ENCODE measurements at regions not wholly inside any gene's neighbourhood (a gene's known extent, or its start where the extent isn't known, plus 50 kb on each side); places are given as distances from the start of the nearest gene placed in this dataset.
"Not testable (repeated sequence)": the region's sequence is repeated elsewhere in the genome, so short reads cannot be mapped to it uniquely, and the experiment has no call there.

GRCh38 chr2:131264034-131264433 lies 54.7 kb downstream of the POTEE start:
- not testable (repeated sequence) for H2BK5ac ChIP-seq (ENCODE audit: insufficient read length, low read length); H3K4me1 Mint-ChIP-seq
- WGBS (ENCODE audit: extremely low coverage, insufficient read length, low lambda C conversion rate), result no CpG with 5 or more reads among the region's 20 CpGs

More at GRCh38 chr2:131264034-131264433, 54.7 kb downstream of the POTEE start:
- not testable (repeated sequence) for H4K5ac ChIP-seq (ENCODE audit: insufficient read length, low read depth, low read length); H2AFZ ChIP-seq (ENCODE audit: low read length); H3K56ac ChIP-seq (ENCODE audit: insufficient read length, low read depth, low read length); H3K9ac ChIP-seq (ENCODE audit: extremely low read depth, insufficient read length, low read length); H4K91ac ChIP-seq (ENCODE audit: insufficient read length, low read depth, low read length); H3K23me2 ChIP-seq (ENCODE audit: insufficient read length, low read depth, low read length, poor library complexity, severe bottlenecking); H3K36me3 Mint-ChIP-seq (ENCODE audit: insufficient read depth in 1 of 3, low read depth in 3 of 3); H3K79me2 ChIP-seq (ENCODE audit: insufficient read depth, low read length); H3K14ac ChIP-seq (ENCODE audit: insufficient read depth, low read length); H3K4me2 ChIP-seq (ENCODE audit: insufficient read depth, insufficient read length, low read length); H2AK5ac ChIP-seq (ENCODE audit: insufficient read length, low read length); H3K23ac ChIP-seq (ENCODE audit: insufficient read length, low read depth, low read length); H3K9me3 Mint-ChIP-seq; H3K27me3 ChIP-seq (ENCODE audit: insufficient read depth, low read length); H3K4me1 ChIP-seq (ENCODE audit: insufficient read depth, low read length); H3K27ac ChIP-seq (ENCODE audit: insufficient read length, low read depth, low read length); H2BK20ac ChIP-seq (ENCODE audit: low read depth, low read length, poor library complexity, severe bottlenecking); H3K27ac Mint-ChIP-seq; H3K4me3 Mint-ChIP-seq; H3T11ph ChIP-seq (ENCODE audit: low read length); H3K27me3 Mint-ChIP-seq (ENCODE audit: low read depth); H4K8ac ChIP-seq (replicated peaks; ENCODE audit: insufficient read length, low read depth, low read length); H3K9me3 ChIP-seq (ENCODE audit: control insufficient read depth, low read depth, low read length); DNase-seq; H3K4ac ChIP-seq (ENCODE audit: low read depth, low read length); H2BK12ac ChIP-seq (ENCODE audit: insufficient read length, low read depth, low read length); H2BK120ac ChIP-seq (ENCODE audit: low read depth, low read length, poor library complexity, severe bottlenecking); H3K18ac ChIP-seq (ENCODE audit: insufficient read length, low read depth, low read length); H4K20me1 ChIP-seq (ENCODE audit: control insufficient read depth, insufficient read depth, insufficient read length); H2BK15ac ChIP-seq (ENCODE audit: low read depth, low read length); H3K79me1 ChIP-seq (ENCODE audit: insufficient read depth, low read depth, low read length, poor library complexity, severe bottlenecking)
